HS-27A (cell line): ENCODE measurements at regions not wholly inside any gene's neighbourhood (a gene's known extent, or its start where the extent isn't known, plus 50 kb on each side); places are given as distances from the start of the nearest gene placed in this dataset.

Experiments
- DNase-seq: peaks from one replicate; pipeline ENCODE4 v3.0.0-alpha.2; 2012; ENCODE audit warnings: low read depth, missing footprints

- no peak for DNase-seq
Measured at GRCh38 chr5:24831989-24832388, 187.2 kb upstream of the CDH10 start.

- no peak for DNase-seq
Measured at GRCh38 chr5:24823625-24824024, 178.8 kb upstream of the CDH10 start.

GRCh38 chr5:24819841-24820240 lies 175.1 kb upstream of the CDH10 start:
- DNase-seq = no peak

GRCh38 chr5:24817966-24818365 lies 173.2 kb upstream of the CDH10 start:
- no peak for DNase-seq

GRCh38 chr5:24816206-24816605 lies 171.4 kb upstream of the CDH10 start:
- no peak for DNase-seq

- no peak for DNase-seq
Measured at GRCh38 chr5:24805230-24805629, 160.5 kb upstream of the CDH10 start.

GRCh38 chr5:24804221-24804681 lies 159.5 kb upstream of the CDH10 start:
- DNase-seq = no peak

- DNase-seq = no peak
Measured at GRCh38 chr5:24791326-24791725, 146.5 kb upstream of the CDH10 start.

- DNase-seq = no peak
Measured at GRCh38 chr5:24789611-24790351, 145.0 kb upstream of the CDH10 start.

GRCh38 chr5:24788829-24789514 lies 144.2 kb upstream of the CDH10 start:
- DNase-seq = no peak

- DNase-seq = no peak
Measured at GRCh38 chr5:24786108-24786507, 141.3 kb upstream of the CDH10 start.

GRCh38 chr5:24783596-24783995 lies 138.8 kb upstream of the CDH10 start:
- no peak for DNase-seq

- DNase-seq = no peak
Measured at GRCh38 chr5:24777392-24777791, 132.6 kb upstream of the CDH10 start.

- DNase-seq = no peak
Measured at GRCh38 chr5:24773261-24773660, 128.5 kb upstream of the CDH10 start.

- DNase-seq = no peak
Measured at GRCh38 chr5:24767086-24767485, 122.3 kb upstream of the CDH10 start.

- no peak for DNase-seq
Measured at GRCh38 chr5:24765219-24765618, 120.4 kb upstream of the CDH10 start.

- no peak for DNase-seq
Measured at GRCh38 chr5:24750355-24750754, 105.6 kb upstream of the CDH10 start.

- DNase-seq = no peak
Measured at GRCh38 chr5:24749701-24750100, 104.9 kb upstream of the CDH10 start.

GRCh38 chr5:24747327-24747726 lies 102.5 kb upstream of the CDH10 start:
- DNase-seq = no peak

GRCh38 chr5:24742334-24742733 lies 97.6 kb upstream of the CDH10 start:
- DNase-seq = no peak

GRCh38 chr5:24737163-24737562 lies 92.4 kb upstream of the CDH10 start:
- no peak for DNase-seq

GRCh38 chr5:24735284-24735683 lies 90.5 kb upstream of the CDH10 start:
- DNase-seq = no peak

GRCh38 chr5:24732184-24732583 lies 87.4 kb upstream of the CDH10 start:
- no peak for DNase-seq

- no peak for DNase-seq
Measured at GRCh38 chr5:24720743-24721142, 76.0 kb upstream of the CDH10 start.
